Naive thymus-derived CD4-positive, alpha-beta T cell (primary cell): ENCODE measurements at regions not wholly inside any gene's neighbourhood (a gene's known extent, or its start where the extent isn't known, plus 50 kb on each side); places are given as distances from the start of the nearest gene placed in this dataset.

Experiments used
- ATAC-seq: fragments of 150-1000 bp; cut with Tn5 transposase; 2 replicates; pipeline ENCODE4 v1.10.0; 2021; ENCODE audit warnings: mild to moderate bottlenecking, moderate library complexity
- CTCF ChIA-PET: fragments of 350-600 bp; sonication (Branson Sonifier 250); formaldehyde crosslinking; loops from one replicate; lab custom pipeline; 2021; ENCODE audit warnings: antibody characterized with exemption; lab: Charles Lee
- POLR2A ChIA-PET: fragments of 350-600 bp; sonication (Branson Sonifier 250); formaldehyde crosslinking; loops from one replicate; lab custom pipeline; 2021; ENCODE audit warnings: antibody characterized with exemption, inconsistent platforms; lab: Charles Lee
- DNase-seq, 9 donors: peaks; one replicate each; pipeline versions ENCODE4 v3.0.0 to v3.0.0-alpha.2; 2020 to 2022; ENCODE audit warnings: mixed read lengths in 1 of 9
- H3K27ac ChIP-seq: one replicate; pipeline ENCODE4 v1.7.0; 2013; ENCODE audit warnings: mild to moderate bottlenecking, low read depth, low read length, moderate library complexity
- H3K27me3 ChIP-seq, 2 donors: one replicate each; pipeline ENCODE4 v1.7.0; 2013; ENCODE audit warnings: low read length in 2 of 2, mild to moderate bottlenecking in 2 of 2, moderate library complexity in 2 of 2; ENCODE audit not compliant: control insufficient read depth in 2 of 2, insufficient read depth in 2 of 2
- H3K36me3 ChIP-seq, 3 experiments: 1 replicate in 2 of 3; 2 replicates in 1 of 3; pipeline ENCODE4 v1.7.0; 2013; ENCODE audit warnings: low read length in 3 of 3, mild to moderate bottlenecking in 3 of 3, moderate library complexity in 1 of 3; ENCODE audit not compliant: insufficient read depth in 3 of 3, control insufficient read depth in 2 of 3
- H3K4me1 ChIP-seq, 2 donors: one replicate each; pipeline ENCODE4 v1.7.0; 2013; ENCODE audit warnings: low read length in 2 of 2, mild to moderate bottlenecking in 2 of 2, moderate library complexity in 1 of 2; ENCODE audit not compliant: control insufficient read depth in 2 of 2, insufficient read depth in 2 of 2
- H3K4me3 ChIP-seq: 2 replicates; pipeline ENCODE4 v1.7.0; 2013; ENCODE audit warnings: mild to moderate bottlenecking, low read length
- H3K9me3 ChIP-seq, 3 experiments: 1 replicate in 2 of 3; 2 replicates in 1 of 3; pipeline ENCODE4 v1.7.0; 2013; ENCODE audit warnings: low read length in 3 of 3; ENCODE audit not compliant: control insufficient read depth in 2 of 3
- H3K27ac Mint-ChIP-seq, 9 donors: one replicate each; pipeline ENCODE4 v1.8.0; 2020 to 2022; ENCODE audit warnings: mixed read lengths in 9 of 9, mild to moderate bottlenecking in 8 of 9, moderate library complexity in 5 of 9, inconsistent platforms in 2 of 9
- H3K27me3 Mint-ChIP-seq, 5 donors: one replicate each; pipeline ENCODE4 v1.8.0; 2021 to 2022; ENCODE audit warnings: mixed read lengths in 5 of 5, mild to moderate bottlenecking in 1 of 5
- H3K36me3 Mint-ChIP-seq, 5 donors: one replicate each; pipeline ENCODE4 v1.8.0; 2020 to 2022; ENCODE audit warnings: mixed read lengths in 5 of 5, mild to moderate bottlenecking in 3 of 5, inconsistent platforms in 1 of 5
- H3K4me1 Mint-ChIP-seq, 7 donors: one replicate each; pipeline ENCODE4 v1.8.0; 2020 to 2022; ENCODE audit warnings: mixed read lengths in 7 of 7, mild to moderate bottlenecking in 3 of 7, inconsistent platforms in 1 of 7
- H3K4me3 Mint-ChIP-seq, 10 donors: one replicate each; pipeline ENCODE4 v1.8.0; 2020 to 2022; ENCODE audit warnings: mild to moderate bottlenecking in 10 of 10, mixed read lengths in 10 of 10, moderate library complexity in 6 of 10, inconsistent platforms in 2 of 10
- H3K9me3 Mint-ChIP-seq, 11 donors: one replicate each; pipeline ENCODE4 v1.8.0; 2020 to 2022; ENCODE audit warnings: mixed read lengths in 11 of 11, mild to moderate bottlenecking in 4 of 11, inconsistent platforms in 1 of 11, moderate library complexity in 1 of 11
- intact Hi-C, 2 donors: fragments of 100-400 bp; cut with micrococcal nuclease; formaldehyde crosslinking; loops; one replicate each; pipeline ENCODE4 v1.15.1; 2023

GRCh38 chr2:147331790-147332419, 512.9 kb upstream of the ACVR2A start:
- ChIA-PET POLR2A (no interaction called here), CTCF (interaction anchor here (0.6 to 1.3 kb wide), 2 partner anchors 43 to 274 kb away, joined by 4 read pairs; no protein-coding TSS in a partner anchor)
- H3K4me3 Mint-ChIP-seq = peak overlapping the region in 1 of 10 donors; percentile 28
- H3K27ac ChIP-seq = no peak overlapping the region
- no peaks in the 10 kb centered on the region for H3K9me3 ChIP-seq
- peaks cover 0 to 6% (median 0%) of the 10 kb centered on the region in 11 donors for H3K9me3 Mint-ChIP-seq
- intact Hi-C loops = loop anchor here (1.0 to 10.0 kb wide), 7 partner anchors 44 to 583 kb away; no protein-coding TSS in a partner anchor
- H3K27me3 ChIP-seq = no peaks in the 10 kb centered on the region
- peaks cover 2 to 25% (median 10%) of the 10 kb centered on the region in 7 donors for H3K4me1 Mint-ChIP-seq
- H3K4me3 ChIP-seq = no peak overlapping the region
- H3K36me3 ChIP-seq = no peaks in the 10 kb centered on the region
- H3K27me3 Mint-ChIP-seq = peaks cover 0 to 2% (median 0%) of the 10 kb centered on the region in 5 donors
- peak in 4 of 9 donors; percentile 22 to 29 (median 25) for DNase-seq
- H3K27ac Mint-ChIP-seq = no peak overlapping the region
- ATAC-seq = peak; percentile 52
- H3K4me1 ChIP-seq = no peaks in the 10 kb centered on the region
- peaks cover 0 to 5% (median 0%) of the 10 kb centered on the region in 5 donors for H3K36me3 Mint-ChIP-seq

GRCh38 chr2:147330925-147331324, 513.9 kb upstream of the ACVR2A start:
- Mint-ChIP-seq H3K4me1 (peaks cover 5 to 31% (median 11%) of the 10 kb centered on the region in 7 donors), H3K36me3 (peaks cover 0 to 5% (median 0%) of the 10 kb centered on the region in 5 donors), H3K4me3 (no peak overlapping the region), H3K9me3 (peaks cover 0 to 4% (median 0%) of the 10 kb centered on the region in 11 donors), H3K27ac (no peak overlapping the region), H3K27me3 (no peaks in the 10 kb centered on the region)
- ChIA-PET POLR2A (no interaction called here), CTCF (interaction anchor here (1.3 kb wide), 1 partner anchor 42 kb away, joined by 4 read pairs; no protein-coding TSS in a partner anchor)
- no peak for ATAC-seq
- Histone ChIP-seq H3K4me1 (no peaks in the 10 kb centered on the region), H3K9me3 (no peaks in the 10 kb centered on the region), H3K36me3 (no peaks in the 10 kb centered on the region), H3K27me3 (no peaks in the 10 kb centered on the region), H3K4me3 (no peak overlapping the region), H3K27ac (no peak overlapping the region)
- DNase-seq = no peak
- intact Hi-C loops = loop anchor here in 1 of 2 donors (10.0 kb wide), 2 partner anchors 286 to 584 kb away; no protein-coding TSS in a partner anchor

DNA sequence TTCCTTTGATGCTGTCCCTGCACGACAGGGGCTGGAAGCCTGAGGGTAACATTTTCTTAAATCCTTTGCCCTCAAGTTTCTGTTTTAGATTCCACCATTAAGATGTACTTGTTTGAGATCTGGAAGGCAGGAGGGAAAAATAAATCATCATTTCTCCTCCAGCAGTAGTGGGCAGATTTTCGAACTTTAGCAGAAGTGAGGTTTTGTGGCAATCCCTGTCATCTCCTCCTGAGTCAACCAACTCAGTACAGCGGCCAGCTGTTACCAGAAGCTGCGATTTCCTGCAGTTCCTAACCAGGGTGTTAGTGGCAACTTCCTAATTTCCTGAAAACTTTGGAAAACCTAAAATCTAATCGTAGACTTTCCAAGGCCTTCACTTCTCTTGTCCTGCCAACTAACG, 517.2 kb upstream of the ACVR2A start:
- Histone ChIP-seq H3K27me3 (no peaks in the 10 kb centered on the region), H3K36me3 (no peaks in the 10 kb centered on the region), H3K27ac (no peak overlapping the region), H3K9me3 (no peaks in the 10 kb centered on the region), H3K4me1 (no peaks in the 10 kb centered on the region), H3K4me3 (no peak overlapping the region)
- ChIA-PET POLR2A (no interaction called here), CTCF (no interaction called here)
- H3K27me3 Mint-ChIP-seq = no peaks in the 10 kb centered on the region
- DNase-seq = no peak
- intact Hi-C loops = loop anchor here (1.0 to 2.0 kb wide), 2 partner anchors 29 to 31 kb away; no protein-coding TSS in a partner anchor
- peaks cover 5 to 32% (median 11%) of the 10 kb centered on the region in 7 donors for H3K4me1 Mint-ChIP-seq
- peaks cover 0 to 11% (median 0%) of the 10 kb centered on the region in 11 donors for H3K9me3 Mint-ChIP-seq
- ATAC-seq = peak; percentile 36
- H3K4me3 Mint-ChIP-seq = peak overlapping the region in 8 of 10 donors; percentile 15 to 73 (median 46)
- peak overlapping the region in 5 of 9 donors; percentile 2 to 74 (median 59) for H3K27ac Mint-ChIP-seq
- peaks cover 0 to 10% (median 0%) of the 10 kb centered on the region in 5 donors for H3K36me3 Mint-ChIP-seq

- no peaks in the 10 kb centered on the region for H3K36me3 ChIP-seq
- Mint-ChIP-seq H3K9me3 (peaks cover 0 to 21% (median 5%) of the 10 kb centered on the region in 11 donors), H3K4me3 (no peak overlapping the region), H3K27ac (no peak overlapping the region), H3K4me1 (peaks cover 5 to 20% (median 11%) of the 10 kb centered on the region in 7 donors), H3K36me3 (peaks cover 0 to 21% (median 0%) of the 10 kb centered on the region in 5 donors), H3K27me3 (no peaks in the 10 kb centered on the region)
- H3K4me1 ChIP-seq = no peaks in the 10 kb centered on the region
- no peaks in the 10 kb centered on the region for H3K9me3 ChIP-seq
- ATAC-seq (no peak), DNase-seq (no peak)
- no peak overlapping the region for H3K27ac ChIP-seq
- POLR2A ChIA-PET = no interaction called here
- H3K4me3 ChIP-seq = no peak overlapping the region
- CTCF ChIA-PET = no interaction called here
- no peaks in the 10 kb centered on the region for H3K27me3 ChIP-seq
- intact Hi-C loops = loop anchor here in 1 of 2 donors (2.0 kb wide), 1 partner anchor 29 kb away; no protein-coding TSS in a partner anchor
These were observed 518.8 kb upstream of the ACVR2A start for GRCh38 chr2:147325990-147326389.

DNA sequence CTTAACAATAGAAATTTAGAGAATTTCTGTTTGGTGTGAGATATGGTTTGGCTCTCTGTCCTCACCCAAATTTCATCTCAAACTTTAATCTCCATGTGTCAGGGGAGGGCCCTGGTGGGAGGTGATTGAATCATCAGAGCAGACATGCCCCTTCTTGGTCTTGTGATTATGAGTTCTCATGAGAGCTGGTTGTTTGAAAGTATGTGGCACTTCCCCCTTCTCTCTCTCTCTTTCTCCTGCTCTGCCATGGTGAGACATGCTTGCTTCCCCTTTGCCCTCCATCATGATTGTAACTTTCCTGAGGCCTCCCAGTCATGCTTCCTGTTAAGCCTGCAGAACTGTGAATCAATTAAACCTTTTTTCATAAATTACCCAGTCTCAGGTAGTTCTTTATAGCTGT, 524.7 kb upstream of the ACVR2A start:
- Histone ChIP-seq H3K4me1 (no peaks in the 10 kb centered on the region), H3K27me3 (no peaks in the 10 kb centered on the region), H3K9me3 (no peaks in the 10 kb centered on the region), H3K27ac (no peak overlapping the region), H3K36me3 (no peaks in the 10 kb centered on the region), H3K4me3 (no peak overlapping the region)
- Mint-ChIP-seq H3K27me3 (no peaks in the 10 kb centered on the region), H3K9me3 (peaks cover 5 to 53% (median 27%) of the 10 kb centered on the region in 11 donors), H3K4me1 (no peaks in the 10 kb centered on the region), H3K27ac (peak overlapping the region in 1 of 9 donors; percentile 65), H3K36me3 (peaks cover 0 to 47% (median 4%) of the 10 kb centered on the region in 5 donors), H3K4me3 (no peak overlapping the region)
- POLR2A ChIA-PET = no interaction called here
- DNase-seq (no peak), ATAC-seq (no peak)
- CTCF ChIA-PET = no interaction called here
- intact Hi-C loops = no loop called here

DNA sequence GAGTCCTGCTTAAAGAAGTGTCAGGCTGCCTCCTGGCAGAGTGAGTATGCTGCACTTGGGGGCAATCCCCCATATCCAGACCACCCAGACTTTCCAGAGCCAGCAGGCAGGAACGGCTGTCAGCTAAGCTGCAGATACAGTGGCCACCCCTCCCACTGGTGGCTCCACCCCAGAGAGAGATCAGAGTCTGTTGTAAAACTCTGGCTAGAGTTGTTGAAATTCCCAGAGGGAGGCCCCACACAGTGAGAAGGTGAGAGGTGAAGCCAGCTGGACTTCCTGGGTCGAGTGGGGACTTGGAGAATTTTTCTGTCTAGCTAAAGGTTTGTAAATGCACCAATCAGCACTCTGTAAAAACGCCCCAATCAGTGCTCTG, 533.8 kb upstream of the ACVR2A start:
- POLR2A ChIA-PET = no interaction called here
- intact Hi-C loops = no loop called here

More for the DNA sequence above, 533.8 kb upstream of the ACVR2A start:
- Mint-ChIP-seq H3K27ac (no peak overlapping the region), H3K4me3 (no peak overlapping the region), H3K36me3 (peaks cover 0 to 18% (median 0%) of the 10 kb centered on the region in 5 donors), H3K4me1 (peaks cover 0 to 10% (median 4%) of the 10 kb centered on the region in 7 donors), H3K27me3 (no peaks in the 10 kb centered on the region), H3K9me3 (peaks cover 0 to 15% (median 0%) of the 10 kb centered on the region in 11 donors)
- Histone ChIP-seq H3K4me3 (no peak overlapping the region), H3K27ac (no peak overlapping the region), H3K36me3 (no peaks in the 10 kb centered on the region), H3K9me3 (no peaks in the 10 kb centered on the region), H3K4me1 (no peaks in the 10 kb centered on the region), H3K27me3 (no peaks in the 10 kb centered on the region)
- CTCF ChIA-PET = no interaction called here
- ATAC-seq (no peak), DNase-seq (no peak)
